Thyroid gland (tissue), 4 donors: ENCODE measurements at regions not wholly inside any gene's neighbourhood (a gene's known extent, or its start where the extent isn't known, plus 50 kb on each side); places are given as distances from the start of the nearest gene placed in this dataset.

ENCODE experiments used
- DNase-seq, 2 donors: peaks; one replicate each; pipeline ENCODE4 v3.0.0-alpha.2; 2019
- H3K27ac ChIP-seq, 3 donors: fragments of 200-600 bp; sonication (generic); 1 replicate in 2 of 3; 2 replicates in 1 of 3; pipeline ENCODE4 v1.5.1; 2016 to 2019; ENCODE audit warnings: mild to moderate bottlenecking in 1 of 3, moderate library complexity in 1 of 3
- H3K27me3 ChIP-seq: fragments of 200-600 bp; sonication (generic); one replicate; pipeline ENCODE4 v1.5.1; 2019
- H3K36me3 ChIP-seq, 2 donors: fragments of 200-600 bp; sonication (generic); one replicate each; pipeline ENCODE4 v1.5.1; 2016 to 2019
- H3K4me1 ChIP-seq, 2 donors: fragments of 200-600 bp; sonication (generic); one replicate each; pipeline ENCODE4 v1.5.1; 2017 to 2019
- H3K4me3 ChIP-seq, 3 donors: fragments of 200-600 bp; sonication (generic); replicated peaks in 1 of 3; 1 replicate in 2 of 3; 2 replicates in 1 of 3; pipeline ENCODE4 v1.5.1; 2016; ENCODE audit warnings: mild to moderate bottlenecking in 1 of 3
- H3K9me3 ChIP-seq: fragments of 200-600 bp; sonication (generic); one replicate; pipeline ENCODE4 v1.5.1; 2017
- POLR2A ChIP-seq, 2 donors: fragments of 450-650 bp; IDR thresholded peaks; one replicate each; pipeline ENCODE4 v1.6.1; 2017; ENCODE audit warnings: antibody characterized with exemption in 2 of 2, mild to moderate bottlenecking in 2 of 2, moderate library complexity in 1 of 2
- WGBS, 2 donors: methylation state at CpG; one replicate each; pipeline ENCODE4 v1.1.5; 2017; 5-methylcytosine and 5-hydroxymethylcytosine counted together
- intact Hi-C: fragments of 100-400 bp; cut with DNase I; formaldehyde crosslinking; loops from one replicate; pipeline ENCODE4 v1.15.1; 2023
- TF ChIP-seq, protein P1 (sequence below), 6 experiments: fragments of 200-600 bp in 3 of 6; fragments of 450-650 bp in 3 of 6; sonication (generic) in 3 of 6; IDR thresholded peaks; one replicate each; pipeline ENCODE4 v1.5.1; 2016 to 2019; ENCODE audit warnings: antibody characterized with exemption in 6 of 6, mild to moderate bottlenecking in 2 of 6, inconsistent platforms in 1 of 6, moderate library complexity in 1 of 6

DNA sequence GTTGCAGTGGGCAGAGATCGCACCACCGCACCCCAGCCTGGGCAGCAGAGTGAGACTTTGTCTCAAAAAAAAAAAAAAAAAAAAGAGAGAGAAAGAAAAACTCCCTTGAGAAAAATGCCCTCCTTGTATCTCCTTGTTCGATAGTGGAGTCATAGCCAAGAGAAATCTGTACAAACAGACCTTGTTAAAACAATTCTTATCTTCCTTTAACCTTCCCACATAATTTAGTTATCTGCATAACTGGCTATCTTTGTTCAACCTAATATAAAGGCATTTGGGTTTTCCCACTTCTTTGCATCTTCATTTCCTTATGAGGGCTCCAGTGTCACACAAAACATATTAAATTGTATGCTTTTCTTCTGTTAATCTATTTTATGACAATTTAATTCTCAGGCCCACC, 65.1 kb upstream of the ATP11B start:
- TF ChIP-seq POLR2A (IDR thresholded peaks at IDR 0.05) = no peak
- TF ChIP-seq, protein P1, sequence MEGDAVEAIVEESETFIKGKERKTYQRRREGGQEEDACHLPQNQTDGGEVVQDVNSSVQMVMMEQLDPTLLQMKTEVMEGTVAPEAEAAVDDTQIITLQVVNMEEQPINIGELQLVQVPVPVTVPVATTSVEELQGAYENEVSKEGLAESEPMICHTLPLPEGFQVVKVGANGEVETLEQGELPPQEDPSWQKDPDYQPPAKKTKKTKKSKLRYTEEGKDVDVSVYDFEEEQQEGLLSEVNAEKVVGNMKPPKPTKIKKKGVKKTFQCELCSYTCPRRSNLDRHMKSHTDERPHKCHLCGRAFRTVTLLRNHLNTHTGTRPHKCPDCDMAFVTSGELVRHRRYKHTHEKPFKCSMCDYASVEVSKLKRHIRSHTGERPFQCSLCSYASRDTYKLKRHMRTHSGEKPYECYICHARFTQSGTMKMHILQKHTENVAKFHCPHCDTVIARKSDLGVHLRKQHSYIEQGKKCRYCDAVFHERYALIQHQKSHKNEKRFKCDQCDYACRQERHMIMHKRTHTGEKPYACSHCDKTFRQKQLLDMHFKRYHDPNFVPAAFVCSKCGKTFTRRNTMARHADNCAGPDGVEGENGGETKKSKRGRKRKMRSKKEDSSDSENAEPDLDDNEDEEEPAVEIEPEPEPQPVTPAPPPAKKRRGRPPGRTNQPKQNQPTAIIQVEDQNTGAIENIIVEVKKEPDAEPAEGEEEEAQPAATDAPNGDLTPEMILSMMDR (IDR thresholded peaks at IDR 0.05) = no peak
- Histone ChIP-seq H3K9me3 (no peaks in the 10 kb centered on the region), H3K27me3 (no peaks in the 10 kb centered on the region), H3K36me3 (no peaks in the 10 kb centered on the region), H3K4me1 (no peaks in the 10 kb centered on the region), H3K4me3 (no peak overlapping the region), H3K27ac (no peak overlapping the region)
- DNase-seq = no peak
- WGBS, 2 donors = 90 to 96% methylated on average over 3 of the region's 3 CpGs
- intact Hi-C loops = no loop called here

DNA sequence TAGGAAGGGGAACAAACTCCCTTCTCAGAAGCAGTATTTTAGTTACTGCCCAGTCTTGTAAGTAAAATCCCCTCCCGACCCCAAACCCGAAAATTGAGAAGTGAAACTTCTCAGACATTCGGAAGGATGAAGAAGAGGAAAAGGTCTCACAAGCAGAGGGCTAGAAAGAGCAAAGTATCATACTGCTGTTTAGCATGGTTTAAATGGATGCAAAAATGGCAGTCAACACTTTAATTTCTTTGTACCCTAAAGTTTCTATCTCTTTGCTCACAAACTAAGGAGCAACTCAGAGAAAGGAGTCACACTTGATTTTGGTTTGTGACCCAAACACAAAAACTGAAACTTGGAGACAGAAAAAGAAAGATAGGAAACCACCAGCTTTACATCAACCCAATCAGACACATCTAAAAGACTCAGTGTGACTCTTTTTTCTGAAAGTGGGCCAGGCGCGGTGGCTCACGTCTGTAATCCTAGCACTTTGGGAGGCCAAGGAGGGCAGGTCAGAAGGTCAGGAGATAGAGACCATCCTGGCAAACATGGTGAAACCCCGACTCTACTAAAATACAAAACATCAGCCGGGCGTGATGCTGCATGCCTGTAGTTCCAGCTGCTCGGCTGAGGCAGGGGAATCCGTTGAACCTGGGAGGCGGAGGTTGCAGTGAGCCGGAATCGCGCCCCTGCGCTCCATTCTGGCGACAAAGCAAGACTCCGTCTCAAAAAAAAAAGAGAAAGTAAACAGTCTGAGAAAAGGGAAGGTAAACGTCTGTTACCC, 63.2 kb upstream of the ATP11B start:
- Histone ChIP-seq H3K9me3 (no peaks in the 10 kb centered on the region), H3K4me1 (no peaks in the 10 kb centered on the region), H3K27ac (no peak overlapping the region), H3K4me3 (no peak overlapping the region), H3K27me3 (no peaks in the 10 kb centered on the region), H3K36me3 (no peaks in the 10 kb centered on the region)
- TF ChIP-seq, protein P1 (IDR thresholded peaks at IDR 0.05) = no peak
- TF ChIP-seq POLR2A (IDR thresholded peaks at IDR 0.05) = no peak
- WGBS, 2 donors = 69 to 78% methylated on average over 19 of the region's 19 CpGs
- intact Hi-C loops = no loop called here
- no peak for DNase-seq

DNA sequence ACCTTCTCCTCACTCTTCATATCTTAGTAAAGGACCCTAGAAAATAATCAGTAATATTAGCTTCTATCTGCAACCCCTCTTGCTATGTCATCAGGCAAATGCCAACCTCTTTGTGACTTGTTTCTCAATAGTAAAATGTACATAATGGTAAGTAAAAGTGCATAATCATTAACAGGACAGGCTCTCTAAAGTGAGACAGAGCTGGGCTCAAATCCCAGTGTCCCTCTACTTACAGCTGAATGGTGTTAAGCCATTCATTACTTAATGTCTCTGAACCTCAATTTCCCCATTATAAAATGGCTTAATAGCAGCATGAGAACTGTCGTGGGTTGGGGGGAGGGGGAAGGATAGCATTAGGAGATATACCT, 62.6 kb upstream of the ATP11B start:
- TF ChIP-seq POLR2A (IDR thresholded peaks at IDR 0.05) = no peak
- TF ChIP-seq, protein P1 (IDR thresholded peaks at IDR 0.05) = no peak
- Histone ChIP-seq H3K4me3 (no peak overlapping the region), H3K27me3 (no peaks in the 10 kb centered on the region), H3K9me3 (no peaks in the 10 kb centered on the region), H3K27ac (no peak overlapping the region), H3K36me3 (no peaks in the 10 kb centered on the region), H3K4me1 (no peaks in the 10 kb centered on the region)
- 77 to 83% methylated on average over 1 of the region's 1 CpG for WGBS, 2 donors
- intact Hi-C loops = no loop called here
- no peak for DNase-seq

DNA sequence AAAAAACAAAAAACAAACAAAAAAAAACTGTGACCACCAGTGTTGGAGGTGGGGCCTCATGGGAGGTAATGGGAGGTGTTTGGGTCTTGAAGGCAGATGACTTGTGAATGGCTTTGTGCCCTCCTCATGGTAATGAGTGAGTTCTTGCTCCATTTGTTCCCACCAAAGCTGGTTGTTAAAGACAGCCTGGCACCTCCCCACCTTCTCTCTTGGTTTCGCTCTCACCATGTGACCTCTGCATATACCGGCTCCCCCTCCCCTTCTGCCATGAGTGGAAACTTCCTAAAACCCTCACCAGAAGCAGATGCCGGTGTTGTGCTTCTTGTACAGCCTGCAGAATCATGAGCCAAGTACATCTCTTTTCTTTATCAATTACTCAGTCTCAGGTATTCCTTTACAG, 61.5 kb upstream of the ATP11B start:
- no peak for TF ChIP-seq POLR2A (IDR thresholded peaks at IDR 0.05)
- TF ChIP-seq, protein P1 (IDR thresholded peaks at IDR 0.05) = no peak
- H3K27ac ChIP-seq = no peak overlapping the region
- intact Hi-C loops = no loop called here
- DNase-seq = no peak
- 90 to 96% methylated on average over 3 of the region's 3 CpGs for WGBS, 2 donors
- H3K9me3 ChIP-seq = no peaks in the 10 kb centered on the region
- no peaks in the 10 kb centered on the region for H3K36me3 ChIP-seq
- H3K27me3 ChIP-seq = no peaks in the 10 kb centered on the region
- H3K4me3 ChIP-seq = no peak overlapping the region
- no peaks in the 10 kb centered on the region for H3K4me1 ChIP-seq

DNA sequence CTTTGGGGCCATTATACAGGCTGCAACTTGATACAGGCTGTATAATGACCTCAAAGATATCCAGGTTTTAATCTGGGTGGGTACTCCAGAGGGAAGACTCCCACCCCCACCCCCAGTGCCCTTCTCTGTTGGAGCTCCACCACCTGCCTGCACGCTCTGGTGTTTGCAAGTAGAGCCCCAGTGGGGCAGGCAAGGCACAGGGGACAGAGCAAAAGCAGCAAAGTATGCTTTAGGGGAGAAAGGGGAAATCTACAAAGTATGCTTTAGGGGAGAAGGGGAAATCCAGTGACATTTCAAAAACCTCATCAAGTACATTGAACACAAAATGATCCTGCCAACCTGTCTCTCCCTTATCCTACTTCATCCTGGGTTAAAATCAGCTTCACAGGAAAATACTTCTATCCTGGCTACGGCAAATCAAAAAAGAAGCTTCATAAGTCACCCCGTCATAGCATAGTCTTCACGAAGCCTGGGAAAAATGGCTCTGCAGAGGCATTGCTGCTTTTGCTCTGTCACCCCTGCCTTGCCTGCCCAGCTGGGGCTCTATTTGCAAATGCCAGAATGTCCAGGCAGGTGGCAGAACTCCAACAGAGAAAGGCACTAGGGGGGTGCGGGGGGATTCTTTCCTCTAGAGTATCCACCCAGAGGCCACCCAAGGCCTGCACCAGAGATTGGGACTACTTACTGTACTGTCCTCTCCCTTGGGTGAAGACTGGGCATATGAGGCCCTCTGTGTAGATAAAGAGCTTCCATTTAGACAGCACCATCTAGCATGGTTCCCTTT, 60.9 kb upstream of the ATP11B start:
- Histone ChIP-seq H3K4me3 (no peak overlapping the region), H3K27ac (no peak overlapping the region), H3K27me3 (no peaks in the 10 kb centered on the region), H3K9me3 (no peaks in the 10 kb centered on the region), H3K4me1 (no peaks in the 10 kb centered on the region), H3K36me3 (no peaks in the 10 kb centered on the region)
- TF ChIP-seq POLR2A (IDR thresholded peaks at IDR 0.05) = no peak
- TF ChIP-seq, protein P1 (IDR thresholded peaks at IDR 0.05) = no peak
- DNase-seq = no peak
- WGBS, 2 donors = 82 to 90% methylated on average over 4 to 5 of the region's 5 CpGs
- intact Hi-C loops = no loop called here
